Panc1 (cell line): ENCODE measurements at regions not wholly inside any gene's neighbourhood (a gene's known extent, or its start where the extent isn't known, plus 50 kb on each side); places are given as distances from the start of the nearest gene placed in this dataset.
"Not testable (repeated sequence)": the region's sequence is repeated elsewhere in the genome, so short reads cannot be mapped to it uniquely, and the experiment has no call there.

Experiments
- ATAC-seq: fragments of 200-7000 bp; cut with Tn5 transposase; 2 replicates; pipeline ENCODE4 v1.9.1; 2020; ENCODE audit warnings: mild to moderate bottlenecking, moderate library complexity
- BruUV-seq: library from RNA; stranded (reverse); fragments of 400-500 nt; replicated peaks from 2 replicates; lab custom pipeline; 2021; lab: Mats Ljungman, UMichigan
- CTCF ChIA-PET: fragments of 300-600 bp; sonication (Branson Sonifier 250); formaldehyde crosslinking; loops from one replicate; lab custom pipeline; 2022; ENCODE audit warnings: antibody characterized with exemption; lab: Charles Lee
- POLR2A ChIA-PET: fragments of 300-600 bp; sonication (Branson Sonifier 250); formaldehyde crosslinking; loops from one replicate; lab custom pipeline; 2022; ENCODE audit warnings: antibody characterized with exemption; lab: Charles Lee
- DNase-seq: peaks from one replicate; pipeline ENCODE4 v3.0.0-alpha.2; 2010; ENCODE audit warnings: low read depth, low spot score
- H3K27ac ChIP-seq: 2 replicates; pipeline ENCODE4 v1.5.1; 2011; ENCODE audit warnings: mild to moderate bottlenecking, low read length, inconsistent platforms
- H3K27me3 ChIP-seq: fragments of 200-500 bp; sonication (Bioruptor generic); 2 replicates; pipeline ENCODE4 v1.6.0; 2014; ENCODE audit warnings: low read length, inconsistent platforms; ENCODE audit not compliant: control insufficient read depth, insufficient read depth
- H3K36me3 ChIP-seq: fragments of 200-500 bp; sonication (Bioruptor generic); 2 replicates; pipeline ENCODE4 v1.5.1; 2014; ENCODE audit warnings: inconsistent platforms, mild to moderate bottlenecking, low read length, moderate library complexity; ENCODE audit not compliant: control insufficient read depth, insufficient read depth
- H3K4me1 ChIP-seq: 2 replicates; pipeline ENCODE4 v1.5.1; 2011; ENCODE audit warnings: inconsistent platforms, mild to moderate bottlenecking, low read length, moderate library complexity; ENCODE audit not compliant: control insufficient read depth, insufficient read depth
- H3K4me3 ChIP-seq, 2 experiments: 2 replicates each; pipeline ENCODE4 v1.5.1; 2011 to 2012; ENCODE audit warnings: low read depth in 2 of 2, low read length in 2 of 2, mild to moderate bottlenecking in 2 of 2, inconsistent platforms in 1 of 2, moderate library complexity in 1 of 2
- H3K9me3 ChIP-seq: fragments of 200-500 bp; sonication (Bioruptor generic); 2 replicates; pipeline ENCODE4 v1.5.1; 2014; ENCODE audit warnings: low read depth, mild to moderate bottlenecking, inconsistent platforms, low read length, moderate library complexity; ENCODE audit not compliant: control insufficient read depth, insufficient read depth
- CTCF ChIP-seq: fragments of 450-650 bp; IDR thresholded peaks from 2 replicates; pipeline ENCODE4 v1.5.1; 2017; ENCODE audit warnings: mild to moderate bottlenecking
- POLR2AphosphoS5 ChIP-seq: IDR thresholded peaks from 2 replicates; pipeline ENCODE4 v1.6.1; 2012; ENCODE audit warnings: mild to moderate bottlenecking, low read depth, low read length, moderate library complexity
- REST ChIP-seq, 2 experiments: IDR thresholded peaks; 2 replicates each; pipeline ENCODE4 v1.6.1; 2011 to 2012; ENCODE audit warnings: low read depth in 2 of 2, control low read depth in 1 of 2, low read length in 1 of 2, mild to moderate bottlenecking in 1 of 2, moderate library complexity in 1 of 2; ENCODE audit not compliant: insufficient read depth in 1 of 2
- SIN3A ChIP-seq: IDR thresholded peaks from 2 replicates; pipeline ENCODE4 v1.6.1; 2012; ENCODE audit warnings: low read depth, mild to moderate bottlenecking, low read length, moderate library complexity, borderline replicate concordance; ENCODE audit not compliant: insufficient read depth
- TCF7L2 ChIP-seq: IDR thresholded peaks from 2 replicates; pipeline ENCODE4 v1.6.1; 2011; ENCODE audit warnings: mild to moderate bottlenecking, low read depth, low read length, inconsistent platforms
- in situ Hi-C: cut with HindIII; loops from 2 replicates; pipeline ENCODE4 v1.10.0; 2016; ENCODE audit warnings: low sequenced_read_pairs, low pct_unique_long_range_greater_than_20kb
- intact Hi-C: fragments of 100-400 bp; cut with micrococcal nuclease; formaldehyde crosslinking; loops from one replicate; pipeline ENCODE4 v1.10.0; 2022; ENCODE audit not compliant: unreplicated experiment

- Histone ChIP-seq H3K36me3 (no peaks in the 10 kb centered on the region), H3K9me3 (peaks cover 25% of the 10 kb centered on the region; the same call in 1 of the 2 replicates), H3K27me3 (no peaks in the 10 kb centered on the region), H3K4me3 (no peak overlapping the region), H3K4me1 (no peaks in the 10 kb centered on the region), H3K27ac (no peak overlapping the region)
- ATAC-seq = no peak
- TF ChIP-seq TCF7L2 (no peak), POLR2AphosphoS5 (no peak), SIN3A (no peak), REST (IDR thresholded peaks at IDR 0.05; ENCODE audit: insufficient read depth in 1 of 2, low read depth in 2 of 2, low read length in 1 of 2) (no peak), CTCF (no peak)
- POLR2A ChIA-PET = no interaction called here
- intact Hi-C loops = no loop called here
- DNase-seq = no peak
- CTCF ChIA-PET = no interaction called here
- in situ Hi-C loops = no loop called here
- no TSS peak for BruUV-seq
Observed at GRCh38 chr2:114368705-114369104, 73.7 kb upstream of the DPP10 start.

GRCh38 chr2:114371721-114372120 lies 70.7 kb upstream of the DPP10 start:
- H3K4me3 ChIP-seq, CTCF ChIA-PET, ATAC-seq, POLR2A ChIA-PET, in situ Hi-C loops, intact Hi-C loops, H3K27ac ChIP-seq, H3K36me3 ChIP-seq, BruUV-seq, H3K27me3 ChIP-seq, H3K4me1 ChIP-seq, DNase-seq: not testable (repeated sequence)
- peaks cover 25% of the 10 kb centered on the region; the same call in 1 of the 2 replicates for H3K9me3 ChIP-seq

- H3K27ac ChIP-seq = no peak overlapping the region
- DNase-seq (no peak), ATAC-seq (no peak)
- CTCF ChIA-PET = no interaction called here
- H3K27me3 ChIP-seq = no peaks in the 10 kb centered on the region
- H3K4me3 ChIP-seq = no peak overlapping the region
- intact Hi-C loops (no loop called here), in situ Hi-C loops (no loop called here)
- TF ChIP-seq REST (IDR thresholded peaks at IDR 0.05; ENCODE audit: insufficient read depth in 1 of 2, low read depth in 2 of 2, low read length in 1 of 2) (no peak), SIN3A (no peak), CTCF (no peak), TCF7L2 (no peak), POLR2AphosphoS5 (no peak)
- peaks cover 15% of the 10 kb centered on the region; the same call in 1 of the 2 replicates for H3K9me3 ChIP-seq
- POLR2A ChIA-PET = no interaction called here
- no peaks in the 10 kb centered on the region for H3K36me3 ChIP-seq
- no peaks in the 10 kb centered on the region for H3K4me1 ChIP-seq
- BruUV-seq = no TSS peak
Observed at GRCh38 chr2:114373591-114373990, 68.8 kb upstream of the DPP10 start.
